PC-3 (cell line): ENCODE measurements at regions not wholly inside any gene's neighbourhood (a gene's known extent, or its start where the extent isn't known, plus 50 kb on each side); places are given as distances from the start of the nearest gene placed in this dataset.
A peak's percentile ranks its signal among the peaks of the same experiment; 100 is the strongest.

Experiments
- ATAC-seq: fragments of 200-7000 bp; cut with Tn5 transposase; 2 replicates; pipeline ENCODE4 v1.9.1; 2020; ENCODE audit warnings: mild to moderate bottlenecking, moderate library complexity
- BruUV-seq: library from RNA; stranded (reverse); fragments of 400-500 nt; replicated peaks from 2 replicates; lab custom pipeline; 2021; lab: Mats Ljungman, UMichigan
- CTCF ChIA-PET: fragments of 300-600 bp; sonication (Branson Sonifier 250); formaldehyde crosslinking; loops from one replicate; lab custom pipeline; 2022; ENCODE audit warnings: antibody characterized with exemption; lab: Charles Lee
- POLR2A ChIA-PET: fragments of 300-600 bp; sonication (Branson Sonifier 250); formaldehyde crosslinking; loops from one replicate; lab custom pipeline; 2022; ENCODE audit warnings: antibody characterized with exemption; ENCODE audit not compliant: unreplicated experiment; lab: Charles Lee
- DNase-seq: peaks from one replicate; pipeline ENCODE4 v3.0.0-alpha.2; 2015
- H2AFZ ChIP-seq: fragments of 300-600 bp; sonication (generic); 2 replicates; pipeline ENCODE4 v1.6.0; 2016; ENCODE audit warnings: antibody characterized with exemption, low read length
- H3F3A ChIP-seq: fragments of 300-600 bp; sonication (generic); one replicate; pipeline ENCODE4 v1.6.0; 2017; ENCODE audit warnings: antibody characterized with exemption, low read length, control low read depth, mild to moderate bottlenecking; ENCODE audit not compliant: unreplicated experiment
- H3K27ac ChIP-seq: fragments of 300-600 bp; sonication (generic); 2 replicates; pipeline ENCODE4 v1.5.1; 2016; ENCODE audit warnings: mild to moderate bottlenecking, low read length
- H3K27me3 ChIP-seq: fragments of 300-600 bp; sonication (generic); 2 replicates; pipeline ENCODE4 v1.6.1; 2016; ENCODE audit warnings: low read length, mixed read lengths
- H3K36me3 ChIP-seq: fragments of 300-600 bp; sonication (generic); 2 replicates; pipeline ENCODE4 v1.6.1; 2016; ENCODE audit warnings: low read depth, mixed run types, low read length, mixed read lengths
- H3K4me1 ChIP-seq: fragments of 300-600 bp; sonication (generic); 2 replicates; pipeline ENCODE4 v1.5.1; 2016; ENCODE audit warnings: low read length; ENCODE audit not compliant: insufficient read depth
- H3K4me2 ChIP-seq: fragments of 300-600 bp; sonication (generic); 2 replicates; pipeline ENCODE4 v1.6.0; 2016; ENCODE audit warnings: low read length
- H3K4me3 ChIP-seq: fragments of 300-600 bp; sonication (generic); 2 replicates; pipeline ENCODE4 v1.5.1; 2016; ENCODE audit warnings: mild to moderate bottlenecking, low read length, mixed read lengths
- H3K79me2 ChIP-seq: fragments of 300-600 bp; sonication (generic); 2 replicates; pipeline ENCODE4 v1.6.1; 2017; ENCODE audit warnings: low read length, mixed read lengths
- H3K9ac ChIP-seq: fragments of 300-600 bp; sonication (generic); 2 replicates; pipeline ENCODE4 v1.6.0; 2016; ENCODE audit warnings: mild to moderate bottlenecking, low read length
- H3K9me2 ChIP-seq: fragments of 300-600 bp; sonication (generic); replicated peaks from 2 replicates; pipeline ENCODE4 v1.6.1; 2016; ENCODE audit warnings: mixed run types, low read length, mixed read lengths
- H3K9me3 ChIP-seq: fragments of 300-600 bp; sonication (generic); 2 replicates; pipeline ENCODE4 v1.6.1; 2016; ENCODE audit warnings: low read length, mixed read lengths
- H4K20me1 ChIP-seq: fragments of 300-600 bp; sonication (generic); 2 replicates; pipeline ENCODE4 v1.6.1; 2016; ENCODE audit warnings: low read length, mixed read lengths
- EZH2 ChIP-seq: fragments of 300-600 bp; sonication (generic); IDR thresholded peaks from one replicate; pipeline ENCODE4 v1.6.1; 2017; ENCODE audit warnings: antibody characterized with exemption, mild to moderate bottlenecking, low read length; ENCODE audit not compliant: unreplicated experiment
- EZH2phosphoT487 ChIP-seq: fragments of 300-600 bp; sonication (generic); IDR thresholded peaks from 2 replicates; pipeline ENCODE4 v1.6.1; 2018; ENCODE audit warnings: mild to moderate bottlenecking, antibody characterized with exemption, low read length, borderline replicate concordance
- intact Hi-C: fragments of 100-400 bp; cut with micrococcal nuclease; formaldehyde crosslinking; loops from 2 replicates; pipeline ENCODE4 v1.9.0; 2023
- TF ChIP-seq, protein P1 (sequence below): fragments of 300-600 bp; sonication (generic); conservative IDR thresholded peaks from 2 replicates; pipeline ENCODE4 v1.5.1; 2017; ENCODE audit warnings: antibody characterized with exemption, low read depth, mild to moderate bottlenecking, low read length

DNA sequence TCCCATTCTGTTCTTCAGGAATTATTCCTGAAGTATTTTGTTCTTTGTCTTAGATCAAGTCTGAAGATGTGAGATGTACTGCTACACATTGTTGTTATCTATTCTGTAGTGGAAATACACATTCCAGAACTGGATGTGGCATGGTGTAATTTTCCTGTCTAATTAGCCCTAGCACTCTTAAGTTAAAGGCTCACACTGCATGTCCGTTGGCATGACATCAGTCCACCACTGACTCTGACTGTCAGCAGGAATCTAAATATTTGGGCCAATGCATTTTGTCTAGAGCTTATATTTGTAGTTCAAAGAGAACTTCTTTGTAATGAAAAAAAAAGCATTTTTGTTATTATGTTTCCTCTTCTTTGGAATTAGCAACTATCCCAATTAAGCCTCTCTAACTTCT, 201.0 kb downstream of the S1PR1 start:
- ChIA-PET POLR2A (no interaction called here), CTCF (interaction anchor here (0.6 to 2.0 kb wide), 3 partner anchors 40 to 128 kb away, joined by 3 to 9 read pairs (median 3); no protein-coding TSS in a partner anchor)
- H3K27ac ChIP-seq, result no peak overlapping the region
- DNase-seq (no peak), ATAC-seq (no peak)
- H3K27me3 ChIP-seq, result peaks cover 88% of the 10 kb centered on the region
- no TSS peak for BruUV-seq
- no peaks in the 10 kb centered on the region for H3F3A ChIP-seq
- H3K4me2 ChIP-seq, result no peak overlapping the region
- no peaks in the 10 kb centered on the region for H3K4me1 ChIP-seq
- no peaks in the 10 kb centered on the region for H3K9me3 ChIP-seq
- H3K79me2 ChIP-seq, result no peaks in the 10 kb centered on the region
- no peaks in the 10 kb centered on the region for H3K9me2 ChIP-seq
- TF ChIP-seq, protein P1, sequence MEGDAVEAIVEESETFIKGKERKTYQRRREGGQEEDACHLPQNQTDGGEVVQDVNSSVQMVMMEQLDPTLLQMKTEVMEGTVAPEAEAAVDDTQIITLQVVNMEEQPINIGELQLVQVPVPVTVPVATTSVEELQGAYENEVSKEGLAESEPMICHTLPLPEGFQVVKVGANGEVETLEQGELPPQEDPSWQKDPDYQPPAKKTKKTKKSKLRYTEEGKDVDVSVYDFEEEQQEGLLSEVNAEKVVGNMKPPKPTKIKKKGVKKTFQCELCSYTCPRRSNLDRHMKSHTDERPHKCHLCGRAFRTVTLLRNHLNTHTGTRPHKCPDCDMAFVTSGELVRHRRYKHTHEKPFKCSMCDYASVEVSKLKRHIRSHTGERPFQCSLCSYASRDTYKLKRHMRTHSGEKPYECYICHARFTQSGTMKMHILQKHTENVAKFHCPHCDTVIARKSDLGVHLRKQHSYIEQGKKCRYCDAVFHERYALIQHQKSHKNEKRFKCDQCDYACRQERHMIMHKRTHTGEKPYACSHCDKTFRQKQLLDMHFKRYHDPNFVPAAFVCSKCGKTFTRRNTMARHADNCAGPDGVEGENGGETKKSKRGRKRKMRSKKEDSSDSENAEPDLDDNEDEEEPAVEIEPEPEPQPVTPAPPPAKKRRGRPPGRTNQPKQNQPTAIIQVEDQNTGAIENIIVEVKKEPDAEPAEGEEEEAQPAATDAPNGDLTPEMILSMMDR, result no peak
- TF ChIP-seq EZH2phosphoT487, result no peak
- no peak for TF ChIP-seq EZH2
- H3K9ac ChIP-seq, result no peak overlapping the region
- H4K20me1 ChIP-seq, result no peaks in the 10 kb centered on the region
- H3K36me3 ChIP-seq, result no peaks in the 10 kb centered on the region
- H3K4me3 ChIP-seq, result no peak overlapping the region
- no peak overlapping the region for H2AFZ ChIP-seq
- intact Hi-C loops, result loop anchor here (1.0 kb wide), 1 partner anchor 128 kb away; no protein-coding TSS in a partner anchor

DNA sequence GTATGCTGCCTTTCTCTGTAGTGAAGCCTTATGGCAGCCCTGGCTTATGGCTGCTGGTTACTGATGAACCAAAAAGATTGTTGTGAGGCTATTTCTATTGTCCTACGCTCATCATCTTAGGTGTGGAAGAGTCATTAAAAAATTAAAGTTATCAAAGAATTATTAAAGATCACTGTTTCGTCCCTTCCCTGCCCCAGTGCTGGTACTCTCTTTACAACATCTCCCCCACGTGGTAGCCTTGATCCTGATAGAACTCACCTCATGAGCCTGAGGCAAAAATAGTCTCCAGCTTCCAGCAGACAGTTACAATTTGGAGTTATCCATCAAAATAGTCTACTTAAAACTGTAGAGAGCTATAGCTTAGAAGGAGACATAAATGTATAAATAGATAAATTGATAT, 201.5 kb downstream of the S1PR1 start:
- Histone ChIP-seq H3K27me3 (peaks cover 83% of the 10 kb centered on the region), H3K9me3 (no peaks in the 10 kb centered on the region), H3K36me3 (no peaks in the 10 kb centered on the region), H3K4me3 (no peak overlapping the region), H3K27ac (no peak overlapping the region), H3F3A (no peaks in the 10 kb centered on the region), H2AFZ (no peak overlapping the region), H3K9ac (no peak overlapping the region), H3K9me2 (no peaks in the 10 kb centered on the region), H4K20me1 (no peaks in the 10 kb centered on the region), H3K4me1 (no peaks in the 10 kb centered on the region), H3K4me2 (no peak overlapping the region), H3K79me2 (no peaks in the 10 kb centered on the region)
- ChIA-PET POLR2A (no interaction called here), CTCF (interaction anchor here (0.6 to 2.0 kb wide), 3 partner anchors 40 to 129 kb away, joined by 3 to 9 read pairs (median 3); no protein-coding TSS in a partner anchor)
- DNase-seq (peak; percentile 51), ATAC-seq (peak; percentile 55)
- no TSS peak for BruUV-seq
- no peak for TF ChIP-seq EZH2
- TF ChIP-seq, protein P1, result peak; percentile 60
- intact Hi-C loops, result loop anchor here (1.0 kb wide), 1 partner anchor 129 kb away; no protein-coding TSS in a partner anchor

DNA sequence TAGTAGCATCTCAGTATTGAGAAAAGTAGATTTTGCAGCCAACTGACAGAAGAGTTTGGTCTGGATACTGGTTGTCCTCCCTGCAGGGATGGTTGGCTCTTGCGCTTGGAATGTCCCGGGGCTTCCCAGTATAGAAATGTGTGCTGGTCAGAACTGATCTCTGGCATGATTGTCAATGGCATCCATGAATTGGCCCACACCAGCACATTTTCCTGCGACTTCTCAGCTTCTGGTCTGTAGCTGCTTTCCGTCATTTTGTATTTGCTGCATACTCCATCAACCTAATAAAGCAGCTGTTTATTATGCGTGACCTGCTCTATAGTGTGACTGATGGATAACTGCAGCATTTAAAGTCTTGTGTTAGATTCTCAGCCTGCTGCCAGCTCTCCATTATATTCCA, 203.7 kb downstream of the S1PR1 start:
- Histone ChIP-seq H4K20me1 (no peaks in the 10 kb centered on the region), H3K4me1 (no peaks in the 10 kb centered on the region), H3K9me3 (no peaks in the 10 kb centered on the region), H3K4me2 (no peak overlapping the region), H3K27me3 (peaks cover 64% of the 10 kb centered on the region), H3K36me3 (no peaks in the 10 kb centered on the region), H3K79me2 (no peaks in the 10 kb centered on the region), H3K9ac (no peak overlapping the region), H3K9me2 (no peaks in the 10 kb centered on the region), H3F3A (no peaks in the 10 kb centered on the region), H2AFZ (no peak overlapping the region), H3K4me3 (no peak overlapping the region), H3K27ac (no peak overlapping the region)
- ChIA-PET POLR2A (no interaction called here), CTCF (no interaction called here)
- no TSS peak for BruUV-seq
- DNase-seq, result no peak
- intact Hi-C loops, result no loop called here
- no peak for TF ChIP-seq EZH2
- TF ChIP-seq EZH2phosphoT487, result no peak
- TF ChIP-seq, protein P1, result no peak
- ATAC-seq, result no peak
